ENCODE measurements at regions not wholly inside any gene's neighbourhood (a gene's known extent, or its start where the extent isn't known, plus 50 kb on each side); places are given as distances from the start of the nearest gene placed in this dataset.

DNA sequence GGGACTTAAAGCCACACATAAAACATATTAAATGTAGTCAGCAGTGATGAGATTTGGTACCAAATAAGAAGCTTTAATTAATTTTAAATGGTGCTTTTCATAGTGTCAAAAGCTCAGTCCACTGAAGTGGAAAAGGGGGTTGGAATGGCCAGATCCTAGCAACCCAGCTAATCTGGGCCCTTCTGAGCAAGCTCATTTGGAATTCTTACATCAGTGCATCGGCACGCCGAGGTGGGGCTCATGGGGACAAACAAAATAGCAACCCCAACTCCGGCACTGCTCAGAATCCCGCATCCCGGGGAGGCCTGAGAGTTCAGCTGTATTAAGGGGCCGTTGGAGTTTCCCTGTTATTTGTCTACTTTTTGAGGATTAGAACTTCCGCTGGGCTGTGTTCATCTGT is 526.4 kb downstream of the SOX2 start:
- TF ChIP-seq, protein P1, sequence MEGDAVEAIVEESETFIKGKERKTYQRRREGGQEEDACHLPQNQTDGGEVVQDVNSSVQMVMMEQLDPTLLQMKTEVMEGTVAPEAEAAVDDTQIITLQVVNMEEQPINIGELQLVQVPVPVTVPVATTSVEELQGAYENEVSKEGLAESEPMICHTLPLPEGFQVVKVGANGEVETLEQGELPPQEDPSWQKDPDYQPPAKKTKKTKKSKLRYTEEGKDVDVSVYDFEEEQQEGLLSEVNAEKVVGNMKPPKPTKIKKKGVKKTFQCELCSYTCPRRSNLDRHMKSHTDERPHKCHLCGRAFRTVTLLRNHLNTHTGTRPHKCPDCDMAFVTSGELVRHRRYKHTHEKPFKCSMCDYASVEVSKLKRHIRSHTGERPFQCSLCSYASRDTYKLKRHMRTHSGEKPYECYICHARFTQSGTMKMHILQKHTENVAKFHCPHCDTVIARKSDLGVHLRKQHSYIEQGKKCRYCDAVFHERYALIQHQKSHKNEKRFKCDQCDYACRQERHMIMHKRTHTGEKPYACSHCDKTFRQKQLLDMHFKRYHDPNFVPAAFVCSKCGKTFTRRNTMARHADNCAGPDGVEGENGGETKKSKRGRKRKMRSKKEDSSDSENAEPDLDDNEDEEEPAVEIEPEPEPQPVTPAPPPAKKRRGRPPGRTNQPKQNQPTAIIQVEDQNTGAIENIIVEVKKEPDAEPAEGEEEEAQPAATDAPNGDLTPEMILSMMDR (IDR thresholded peaks at IDR 0.05): no peak
- TF ChIP-seq POLR2AphosphoS5 (IDR thresholded peaks at IDR 0.05): peak in 1 of 2 donors; percentile 27
- no peak for DNase-seq (ENCODE audit: extremely low spot score)
- Histone ChIP-seq H3K4me1 (peaks cover 7 to 19% (median 16%) of the 10 kb centered on the region in 4 donors), H3K4me3 (no peak overlapping the region), H3K27ac (replicated peaks in 1 of 4) (peak overlapping the region in 2 of 4 donors; percentile 1 to 57), H3K9me3 (no peaks in the 10 kb centered on the region), H3K36me3 (no peaks in the 10 kb centered on the region), H3K27me3 (no peaks in the 10 kb centered on the region)
- intact Hi-C loops (cut with DNase I): no loop called here
- 71% methylated on average over 8 of the region's 8 CpGs for WGBS

DNA sequence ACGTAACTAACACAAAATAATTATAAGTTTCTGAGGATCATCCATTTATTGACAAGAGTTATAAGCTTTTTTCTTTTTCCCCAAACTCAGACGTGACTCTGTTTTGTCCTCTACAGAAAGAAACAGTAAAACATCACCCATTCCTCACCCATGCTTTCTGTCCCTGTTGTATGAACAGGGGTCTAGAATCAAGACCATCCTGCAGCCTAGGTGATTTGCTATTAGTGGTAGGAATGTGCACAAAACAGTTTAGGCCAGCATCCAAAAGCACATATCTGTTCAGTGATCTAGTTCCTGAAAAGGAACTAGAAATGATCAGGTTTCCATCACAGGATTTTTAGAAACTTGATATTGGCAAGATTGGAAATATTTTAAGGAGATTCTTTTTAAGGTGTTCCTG is 527.6 kb downstream of the SOX2 start:
- TF ChIP-seq POLR2A (IDR thresholded peaks at IDR 0.05; ENCODE audit: low read depth): no peak
- TF ChIP-seq, protein P1 (IDR thresholded peaks at IDR 0.05): no peak
- TF ChIP-seq POLR2AphosphoS5 (IDR thresholded peaks at IDR 0.05): no peak
- TF ChIP-seq EP300 (IDR thresholded peaks at IDR 0.05): no peak
- Histone ChIP-seq H3K27ac (replicated peaks in 1 of 4) (no peak overlapping the region), H3K27me3 (no peaks in the 10 kb centered on the region), H3K9me3 (no peaks in the 10 kb centered on the region), H3K36me3 (no peaks in the 10 kb centered on the region), H3K4me1 (peaks cover 7 to 24% (median 17%) of the 10 kb centered on the region in 4 donors), H3K4me3 (no peak overlapping the region)
- 88% methylated on average over 2 of the region's 2 CpGs for WGBS
- intact Hi-C loops (cut with DNase I): no loop called here
- DNase-seq (ENCODE audit: extremely low spot score): no peak

DNA sequence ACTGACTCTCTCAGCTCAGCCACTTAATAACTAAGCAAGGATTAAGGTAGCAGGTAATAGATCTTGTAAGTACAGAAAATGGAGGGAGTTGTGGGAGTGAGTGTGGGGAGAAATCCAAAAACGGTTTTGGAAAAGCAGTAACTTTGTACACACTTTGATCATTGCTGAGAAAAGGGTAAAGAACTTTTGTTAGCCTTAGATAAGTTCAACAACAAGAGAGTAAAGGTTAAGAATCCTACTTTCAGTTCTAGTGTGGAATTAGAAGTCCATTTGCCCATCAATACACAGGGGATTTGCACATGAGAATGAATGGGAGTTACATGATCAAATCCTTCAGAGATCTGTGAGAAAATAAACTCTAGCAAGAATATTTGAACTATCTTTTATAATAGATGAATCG is 528.7 kb downstream of the SOX2 start:
- no peaks in the 10 kb centered on the region for H3K36me3 ChIP-seq
- no peaks in the 10 kb centered on the region for H3K27me3 ChIP-seq
- H3K4me3 ChIP-seq: no peak overlapping the region
- TF ChIP-seq EP300 (IDR thresholded peaks at IDR 0.05) (no peak), POLR2AphosphoS5 (IDR thresholded peaks at IDR 0.05) (no peak)
- TF ChIP-seq, protein P1 (IDR thresholded peaks at IDR 0.05): no peak
- no peak overlapping the region for H3K27ac ChIP-seq (replicated peaks in 1 of 4)
- intact Hi-C loops (cut with DNase I): no loop called here
- no peaks in the 10 kb centered on the region for H3K9me3 ChIP-seq
- DNase-seq (ENCODE audit: extremely low spot score): no peak
- WGBS: 63% methylated on average over 2 of the region's 2 CpGs
- H3K4me1 ChIP-seq: peaks cover 7 to 24% (median 17%) of the 10 kb centered on the region in 4 donors

DNA sequence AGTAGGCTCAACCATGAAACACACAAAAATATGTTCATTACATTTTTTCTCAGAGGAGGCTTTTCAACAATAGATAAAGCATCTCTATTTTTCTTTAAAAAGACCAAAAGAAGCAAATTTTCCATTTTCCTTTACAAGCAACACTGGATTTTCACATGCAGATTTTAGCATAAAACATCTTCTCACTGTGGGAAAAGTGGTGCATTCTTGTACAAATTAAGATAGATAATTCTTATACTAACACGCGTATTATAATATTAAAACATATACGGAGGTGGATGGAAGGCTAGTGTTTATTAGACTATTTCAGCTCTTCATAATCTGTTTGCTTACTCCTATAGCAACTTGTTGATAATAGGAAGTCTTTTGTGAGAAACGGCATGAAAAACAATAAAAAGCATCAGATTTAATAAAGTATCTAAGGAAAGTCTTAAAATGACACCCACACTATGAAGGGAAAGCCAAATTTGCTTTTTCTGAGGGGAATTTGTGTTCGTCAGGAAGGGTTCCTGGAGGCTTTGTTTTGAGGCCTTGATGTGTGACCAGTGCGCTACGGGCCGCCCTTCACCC is 529.6 kb downstream of the SOX2 start:
- no peaks in the 10 kb centered on the region for H3K36me3 ChIP-seq
- intact Hi-C loops (cut with DNase I): no loop called here
- WGBS: 75% methylated on average over 8 of the region's 8 CpGs
- no peak overlapping the region for H3K4me3 ChIP-seq
- peak overlapping the region; percentile 46 to 72 (median 62) for H3K27ac ChIP-seq (replicated peaks in 1 of 4)
- no peaks in the 10 kb centered on the region for H3K27me3 ChIP-seq
- peaks cover 7 to 24% (median 17%) of the 10 kb centered on the region in 4 donors for H3K4me1 ChIP-seq
- no peak for TF ChIP-seq EP300 (IDR thresholded peaks at IDR 0.05)
- no peak for TF ChIP-seq POLR2A (IDR thresholded peaks at IDR 0.05; ENCODE audit: low read depth)
- TF ChIP-seq POLR2AphosphoS5 (IDR thresholded peaks at IDR 0.05): no peak
- TF ChIP-seq, protein P1 (IDR thresholded peaks at IDR 0.05): no peak
- H3K9me3 ChIP-seq: no peaks in the 10 kb centered on the region
- DNase-seq (ENCODE audit: extremely low spot score): no peak

All from esophagus muscularis mucosa (tissue), 4 donors.